Lung (tissue), 11 donors: ENCODE measurements at regions not wholly inside any gene's neighbourhood (a gene's known extent, or its start where the extent isn't known, plus 50 kb on each side); places are given as distances from the start of the nearest gene placed in this dataset.

ENCODE experiments used
- ATAC-seq: fragments of 200-7000 bp; cut with Tn5 transposase; one replicate; pipeline ENCODE4 v1.9.1; 2020; ENCODE audit warnings: moderate number of reproducible peaks; ENCODE audit not compliant: insufficient read depth, low FRiP score
- DNase-seq, 3 donors: peaks; one replicate each; pipeline ENCODE4 v3.0.0-alpha.2; 2013 to 2017
- H3K27ac ChIP-seq, 2 donors: one replicate each; pipeline ENCODE4 v1.5.1; 2013; ENCODE audit warnings: mild to moderate bottlenecking in 2 of 2, moderate library complexity in 2 of 2, control low read depth in 1 of 2, inconsistent platforms in 1 of 2, low read depth in 1 of 2, low read length in 1 of 2
- H3K27me3 ChIP-seq, 3 donors: one replicate each; pipeline ENCODE4 v1.5.1; 2013; ENCODE audit warnings: low read length in 2 of 3; ENCODE audit not compliant: control insufficient read depth in 3 of 3, insufficient read depth in 3 of 3
- H3K36me3 ChIP-seq, 4 donors: one replicate each; pipeline ENCODE4 v1.5.1; 2013; ENCODE audit warnings: low read length in 4 of 4, mild to moderate bottlenecking in 1 of 4, moderate library complexity in 1 of 4; ENCODE audit not compliant: control insufficient read depth in 4 of 4, insufficient read depth in 4 of 4
- H3K4me1 ChIP-seq, 5 donors: one replicate each; pipeline ENCODE4 v1.5.1; 2013; ENCODE audit warnings: low read length in 5 of 5, mild to moderate bottlenecking in 2 of 5, moderate library complexity in 1 of 5; ENCODE audit not compliant: control insufficient read depth in 5 of 5, insufficient read depth in 5 of 5
- H3K4me3 ChIP-seq: one replicate; pipeline ENCODE4 v1.5.1; 2013; ENCODE audit warnings: mild to moderate bottlenecking, control low read depth, moderate library complexity
- H3K9ac ChIP-seq, 2 donors: one replicate each; pipeline ENCODE4 v1.5.1; 2013; ENCODE audit warnings: low read length in 2 of 2, control low read depth in 1 of 2; ENCODE audit not compliant: insufficient read depth in 1 of 2
- H3K9me3 ChIP-seq, 4 donors: one replicate each; pipeline ENCODE4 v1.5.1; 2013; ENCODE audit warnings: low read length in 3 of 4, mild to moderate bottlenecking in 1 of 4, moderate library complexity in 1 of 4; ENCODE audit not compliant: control insufficient read depth in 4 of 4, insufficient read depth in 3 of 4
- WGBS, 2 donors: extraction: QIAGEN DNeasy Blood & Tissue Kit; methylation state at CpG; one replicate each; pipeline ENCODE4 v1.1.7; 2013; 5-methylcytosine and 5-hydroxymethylcytosine counted together
- TF ChIP-seq, protein P1 (sequence below): IDR thresholded peaks from 2 replicates; pipeline ENCODE4 v1.5.1; 2012; ENCODE audit warnings: mild to moderate bottlenecking; ENCODE audit errors: control extremely low read depth, extremely low read depth
- donor health status: control.
- donor health status: control.
- donor health status: Bipolar disorder and iron deficiency.
- donor health status: healthy.
- donor health status: DM: yes; HTN: yes; CAD: no.

DNA sequence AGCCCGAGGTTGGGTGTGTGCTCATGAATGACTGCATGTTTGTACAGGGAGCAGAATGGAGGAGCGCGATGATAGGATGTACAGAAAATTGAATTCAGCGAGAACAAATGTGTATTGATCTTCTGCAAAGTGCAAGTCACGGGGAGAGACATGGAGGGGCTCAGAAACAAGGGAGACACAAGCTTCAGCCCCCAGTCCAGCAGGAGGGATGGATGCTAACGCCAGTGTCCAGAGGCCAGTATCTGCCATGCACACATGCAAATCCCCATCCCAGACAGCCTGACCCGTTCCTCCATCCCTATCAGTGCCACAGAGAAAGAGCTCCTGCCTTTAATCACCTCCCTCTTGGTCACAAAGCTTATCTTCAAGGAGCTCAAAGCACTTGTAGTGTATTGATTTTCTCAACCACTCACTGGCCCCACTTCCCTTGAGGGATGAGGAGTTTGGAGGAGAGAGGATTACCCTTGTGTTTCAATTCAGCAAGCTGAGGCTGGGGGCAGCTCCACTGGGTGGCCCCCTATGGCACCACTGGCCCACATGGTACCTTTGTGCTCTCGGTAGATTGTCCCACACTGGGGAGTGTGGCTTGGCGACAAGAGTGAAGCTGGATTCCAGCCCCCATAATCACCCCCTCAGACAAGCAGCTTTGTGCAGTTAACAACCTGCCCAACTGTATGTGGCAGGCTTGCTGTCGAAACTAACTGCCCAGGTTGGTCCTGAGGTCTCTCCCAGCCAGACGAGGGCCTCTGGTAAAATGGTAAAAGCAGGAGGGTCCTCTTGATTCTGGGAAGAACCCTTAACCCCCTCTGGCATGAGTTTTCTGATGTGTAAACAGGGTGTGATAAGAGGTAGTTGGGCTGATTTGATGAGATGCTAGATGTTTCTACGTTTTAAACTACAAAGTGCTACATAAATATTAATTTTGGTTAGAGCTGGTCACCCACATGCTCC is 151.6 kb upstream of the UNC5B start:
- Histone ChIP-seq H3K9me3 (peaks cover 0 to 2% (median 0%) of the 10 kb centered on the region in 4 donors), H3K4me1 (peaks cover 0 to 34% (median 9%) of the 10 kb centered on the region in 5 donors), H3K4me3 (no peak overlapping the region), H3K27me3 (peaks cover 0 to 5% (median 0%) of the 10 kb centered on the region in 3 donors), H3K36me3 (no peaks in the 10 kb centered on the region), H3K27ac (no peak overlapping the region), H3K9ac (peak overlapping the region in 1 of 2 donors; percentile 19)
- TF ChIP-seq, protein P1, sequence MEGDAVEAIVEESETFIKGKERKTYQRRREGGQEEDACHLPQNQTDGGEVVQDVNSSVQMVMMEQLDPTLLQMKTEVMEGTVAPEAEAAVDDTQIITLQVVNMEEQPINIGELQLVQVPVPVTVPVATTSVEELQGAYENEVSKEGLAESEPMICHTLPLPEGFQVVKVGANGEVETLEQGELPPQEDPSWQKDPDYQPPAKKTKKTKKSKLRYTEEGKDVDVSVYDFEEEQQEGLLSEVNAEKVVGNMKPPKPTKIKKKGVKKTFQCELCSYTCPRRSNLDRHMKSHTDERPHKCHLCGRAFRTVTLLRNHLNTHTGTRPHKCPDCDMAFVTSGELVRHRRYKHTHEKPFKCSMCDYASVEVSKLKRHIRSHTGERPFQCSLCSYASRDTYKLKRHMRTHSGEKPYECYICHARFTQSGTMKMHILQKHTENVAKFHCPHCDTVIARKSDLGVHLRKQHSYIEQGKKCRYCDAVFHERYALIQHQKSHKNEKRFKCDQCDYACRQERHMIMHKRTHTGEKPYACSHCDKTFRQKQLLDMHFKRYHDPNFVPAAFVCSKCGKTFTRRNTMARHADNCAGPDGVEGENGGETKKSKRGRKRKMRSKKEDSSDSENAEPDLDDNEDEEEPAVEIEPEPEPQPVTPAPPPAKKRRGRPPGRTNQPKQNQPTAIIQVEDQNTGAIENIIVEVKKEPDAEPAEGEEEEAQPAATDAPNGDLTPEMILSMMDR, result no peak
- no peak for DNase-seq
- WGBS, 2 donors, result 74 to 88% methylated on average over 12 of the region's 12 CpGs
- ATAC-seq, result no peak

DNA sequence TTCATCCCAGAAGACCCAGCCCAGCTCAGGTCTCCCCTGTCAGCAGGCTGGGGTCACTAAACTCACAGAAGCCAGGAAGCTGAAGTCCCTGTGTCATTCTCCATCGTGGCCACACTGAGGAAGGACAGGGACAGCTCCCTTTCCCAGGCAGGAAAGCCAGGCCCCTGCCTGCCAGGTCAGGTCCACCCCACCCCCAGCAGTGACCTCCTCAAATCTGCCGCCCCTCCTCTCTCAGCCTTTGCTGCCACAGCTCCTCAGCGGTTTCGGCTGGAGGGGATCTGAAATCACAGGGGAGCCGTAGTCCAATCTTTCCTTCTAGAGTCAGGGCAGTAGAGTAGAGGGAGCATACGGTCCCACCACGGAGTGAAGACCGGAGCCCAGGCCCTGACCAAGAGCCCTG is 150.9 kb upstream of the UNC5B start:
- Histone ChIP-seq H3K36me3 (no peaks in the 10 kb centered on the region), H3K9ac (no peak overlapping the region), H3K9me3 (peaks cover 0 to 2% (median 0%) of the 10 kb centered on the region in 4 donors), H3K27me3 (peaks cover 0 to 5% (median 0%) of the 10 kb centered on the region in 3 donors), H3K27ac (no peak overlapping the region), H3K4me3 (no peak overlapping the region), H3K4me1 (peaks cover 0 to 34% (median 9%) of the 10 kb centered on the region in 5 donors)
- TF ChIP-seq, protein P1, result no peak
- 82 to 85% methylated on average over 8 of the region's 8 CpGs for WGBS, 2 donors
- no peak for DNase-seq
- ATAC-seq, result no peak

DNA sequence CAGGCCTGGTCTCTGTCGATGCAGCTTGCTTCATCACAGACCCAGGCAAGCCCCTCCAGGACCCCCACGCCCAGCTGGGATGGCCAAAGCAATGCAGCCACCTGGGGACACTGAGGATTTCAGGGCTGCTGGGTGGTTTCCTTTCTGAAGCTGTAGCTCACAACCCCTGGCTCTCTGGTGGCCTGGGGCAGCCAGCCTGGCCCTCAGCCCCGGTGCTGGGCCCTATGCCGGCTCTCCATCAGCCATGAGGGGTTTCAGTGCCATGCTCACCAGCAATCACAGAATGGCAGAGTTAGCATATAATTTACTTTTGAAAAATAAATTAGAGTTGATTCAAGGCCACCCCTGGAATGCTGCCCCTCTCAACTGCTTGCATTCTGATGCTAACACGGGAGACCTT is 150.2 kb upstream of the UNC5B start:
- TF ChIP-seq, protein P1, result no peak
- DNase-seq (no peak), ATAC-seq (no peak)
- Histone ChIP-seq H3K9me3 (peaks cover 0 to 2% (median 0%) of the 10 kb centered on the region in 4 donors), H3K4me1 (peaks cover 0 to 39% (median 9%) of the 10 kb centered on the region in 5 donors), H3K9ac (no peak overlapping the region), H3K27ac (no peak overlapping the region), H3K4me3 (no peak overlapping the region), H3K27me3 (peaks cover 0 to 5% (median 0%) of the 10 kb centered on the region in 3 donors), H3K36me3 (no peaks in the 10 kb centered on the region)
- WGBS, 2 donors, result 84 to 93% methylated on average over 5 of the region's 5 CpGs
